SK-N-SH (cell line): ENCODE measurements at regions not wholly inside any gene's neighbourhood (a gene's known extent, or its start where the extent isn't known, plus 50 kb on each side); places are given as distances from the start of the nearest gene placed in this dataset.
"Not testable (repeated sequence)": the region's sequence is repeated elsewhere in the genome, so short reads cannot be mapped to it uniquely, and the experiment has no call there.

Experiments used
- EZH2phosphoT487 ChIP-seq: fragments of 200-600 bp; sonication (generic); IDR thresholded peaks from 2 replicates; pipeline ENCODE4 v1.6.1; 2017; ENCODE audit warnings: low read depth, mixed run types, mild to moderate bottlenecking, antibody characterized with exemption, moderate library complexity, borderline replicate concordance
- FOXM1 ChIP-seq: IDR thresholded peaks from 2 replicates; pipeline ENCODE4 v1.4.0; 2012; ENCODE audit warnings: low read depth, mild to moderate bottlenecking
- MEF2A ChIP-seq: IDR thresholded peaks from 2 replicates; pipeline ENCODE4 v1.4.0; 2012; ENCODE audit warnings: low read depth, borderline replicate concordance
- NRF1 ChIP-seq: IDR thresholded peaks from 2 replicates; pipeline ENCODE4 v1.6.1; 2012; ENCODE audit warnings: low read depth, mild to moderate bottlenecking, low read length
- RCOR1 ChIP-seq: fragments of 150-350 bp; IDR thresholded peaks from 2 replicates; pipeline ENCODE4 v1.6.1; 2017; ENCODE audit warnings: antibody characterized with exemption, low read length
- SMC3 ChIP-seq: IDR thresholded peaks from 2 replicates; pipeline ENCODE4 v1.6.1; 2012; ENCODE audit warnings: low read depth, low read length, improper control_type of control experiment
- TAF1 ChIP-seq: IDR thresholded peaks from 2 replicates; pipeline ENCODE4 v1.6.1; 2012; ENCODE audit warnings: low read depth, mild to moderate bottlenecking, low read length, moderate library complexity, borderline replicate concordance
- TEAD4 ChIP-seq: IDR thresholded peaks from 2 replicates; pipeline ENCODE4 v1.4.0; 2012; ENCODE audit warnings: mild to moderate bottlenecking, borderline replicate concordance; ENCODE audit not compliant: insufficient read depth
- TF ChIP-seq, protein P1 (sequence below): IDR thresholded peaks from 2 replicates; pipeline ENCODE4 v1.4.0; 2012; ENCODE audit warnings: low read depth
- TF ChIP-seq, protein P2 (sequence below): fragments of 200-600 bp; sonication (generic); IDR thresholded peaks from 2 replicates; pipeline ENCODE4 v1.6.1; 2017; ENCODE audit warnings: antibody characterized with exemption, mild to moderate bottlenecking, moderate library complexity
- TF ChIP-seq, protein P3 (sequence below): IDR thresholded peaks from 2 replicates; pipeline ENCODE4 v1.4.0; 2012; ENCODE audit warnings: low read depth, borderline replicate concordance

- TF ChIP-seq, protein P1, sequence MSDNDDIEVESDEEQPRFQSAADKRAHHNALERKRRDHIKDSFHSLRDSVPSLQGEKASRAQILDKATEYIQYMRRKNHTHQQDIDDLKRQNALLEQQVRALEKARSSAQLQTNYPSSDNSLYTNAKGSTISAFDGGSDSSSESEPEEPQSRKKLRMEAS = not testable (repeated sequence)
- TF ChIP-seq, protein P2, sequence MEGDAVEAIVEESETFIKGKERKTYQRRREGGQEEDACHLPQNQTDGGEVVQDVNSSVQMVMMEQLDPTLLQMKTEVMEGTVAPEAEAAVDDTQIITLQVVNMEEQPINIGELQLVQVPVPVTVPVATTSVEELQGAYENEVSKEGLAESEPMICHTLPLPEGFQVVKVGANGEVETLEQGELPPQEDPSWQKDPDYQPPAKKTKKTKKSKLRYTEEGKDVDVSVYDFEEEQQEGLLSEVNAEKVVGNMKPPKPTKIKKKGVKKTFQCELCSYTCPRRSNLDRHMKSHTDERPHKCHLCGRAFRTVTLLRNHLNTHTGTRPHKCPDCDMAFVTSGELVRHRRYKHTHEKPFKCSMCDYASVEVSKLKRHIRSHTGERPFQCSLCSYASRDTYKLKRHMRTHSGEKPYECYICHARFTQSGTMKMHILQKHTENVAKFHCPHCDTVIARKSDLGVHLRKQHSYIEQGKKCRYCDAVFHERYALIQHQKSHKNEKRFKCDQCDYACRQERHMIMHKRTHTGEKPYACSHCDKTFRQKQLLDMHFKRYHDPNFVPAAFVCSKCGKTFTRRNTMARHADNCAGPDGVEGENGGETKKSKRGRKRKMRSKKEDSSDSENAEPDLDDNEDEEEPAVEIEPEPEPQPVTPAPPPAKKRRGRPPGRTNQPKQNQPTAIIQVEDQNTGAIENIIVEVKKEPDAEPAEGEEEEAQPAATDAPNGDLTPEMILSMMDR = not testable (repeated sequence)
- not testable (repeated sequence) for TF ChIP-seq NRF1, SMC3, TAF1, MEF2A, EZH2phosphoT487, TEAD4, FOXM1, RCOR1
- TF ChIP-seq, protein P3, sequence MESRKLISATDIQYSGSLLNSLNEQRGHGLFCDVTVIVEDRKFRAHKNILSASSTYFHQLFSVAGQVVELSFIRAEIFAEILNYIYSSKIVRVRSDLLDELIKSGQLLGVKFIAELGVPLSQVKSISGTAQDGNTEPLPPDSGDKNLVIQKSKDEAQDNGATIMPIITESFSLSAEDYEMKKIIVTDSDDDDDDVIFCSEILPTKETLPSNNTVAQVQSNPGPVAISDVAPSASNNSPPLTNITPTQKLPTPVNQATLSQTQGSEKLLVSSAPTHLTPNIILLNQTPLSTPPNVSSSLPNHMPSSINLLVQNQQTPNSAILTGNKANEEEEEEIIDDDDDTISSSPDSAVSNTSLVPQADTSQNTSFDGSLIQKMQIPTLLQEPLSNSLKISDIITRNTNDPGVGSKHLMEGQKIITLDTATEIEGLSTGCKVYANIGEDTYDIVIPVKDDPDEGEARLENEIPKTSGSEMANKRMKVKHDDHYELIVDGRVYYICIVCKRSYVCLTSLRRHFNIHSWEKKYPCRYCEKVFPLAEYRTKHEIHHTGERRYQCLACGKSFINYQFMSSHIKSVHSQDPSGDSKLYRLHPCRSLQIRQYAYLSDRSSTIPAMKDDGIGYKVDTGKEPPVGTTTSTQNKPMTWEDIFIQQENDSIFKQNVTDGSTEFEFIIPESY = not testable (repeated sequence)
These were observed 211.9 kb upstream of the HAAO start for GRCh38 chr2:43004126-43004865.
